ENCODE measurements at regions not wholly inside any gene's neighbourhood (a gene's known extent, or its start where the extent isn't known, plus 50 kb on each side); places are given as distances from the start of the nearest gene placed in this dataset.

DNA sequence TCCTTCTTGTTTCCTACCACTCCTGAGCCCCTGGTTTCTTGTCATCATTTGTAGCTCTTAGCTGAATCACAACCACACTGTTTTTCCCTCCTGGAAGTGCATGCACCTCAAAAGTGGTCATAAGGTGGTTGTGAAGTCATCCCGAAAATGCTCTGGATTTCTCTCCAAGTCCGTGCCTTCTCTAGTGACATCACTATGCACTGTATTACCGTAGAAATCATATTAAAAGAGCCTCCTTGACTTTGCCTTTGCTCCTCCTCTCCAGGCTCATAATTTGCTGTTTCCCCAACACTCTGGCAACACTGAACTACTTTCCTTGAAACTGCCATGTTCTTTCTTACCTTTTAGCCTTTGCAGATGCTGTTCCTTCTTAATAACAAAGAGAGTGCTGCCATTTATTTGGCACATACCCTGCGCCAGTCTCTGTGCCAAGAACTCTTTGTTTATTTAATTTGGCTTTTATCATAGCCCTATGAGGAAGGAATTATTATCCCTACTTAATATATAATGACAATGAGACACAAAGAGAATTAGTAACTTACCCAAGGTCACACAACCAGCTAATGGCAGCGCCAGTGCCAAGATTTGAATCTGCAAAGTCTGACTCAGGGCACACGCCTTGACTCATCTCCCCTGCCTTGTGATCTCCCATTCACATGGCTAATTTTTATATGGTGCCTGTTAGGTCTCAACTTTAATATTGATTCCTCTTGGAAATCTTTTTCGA, 115.4 kb downstream of the KIF4B start:
- H3K4me3 ChIP-seq (ENCODE audit: low read length) = no peak overlapping the region
- TF ChIP-seq, protein P1, sequence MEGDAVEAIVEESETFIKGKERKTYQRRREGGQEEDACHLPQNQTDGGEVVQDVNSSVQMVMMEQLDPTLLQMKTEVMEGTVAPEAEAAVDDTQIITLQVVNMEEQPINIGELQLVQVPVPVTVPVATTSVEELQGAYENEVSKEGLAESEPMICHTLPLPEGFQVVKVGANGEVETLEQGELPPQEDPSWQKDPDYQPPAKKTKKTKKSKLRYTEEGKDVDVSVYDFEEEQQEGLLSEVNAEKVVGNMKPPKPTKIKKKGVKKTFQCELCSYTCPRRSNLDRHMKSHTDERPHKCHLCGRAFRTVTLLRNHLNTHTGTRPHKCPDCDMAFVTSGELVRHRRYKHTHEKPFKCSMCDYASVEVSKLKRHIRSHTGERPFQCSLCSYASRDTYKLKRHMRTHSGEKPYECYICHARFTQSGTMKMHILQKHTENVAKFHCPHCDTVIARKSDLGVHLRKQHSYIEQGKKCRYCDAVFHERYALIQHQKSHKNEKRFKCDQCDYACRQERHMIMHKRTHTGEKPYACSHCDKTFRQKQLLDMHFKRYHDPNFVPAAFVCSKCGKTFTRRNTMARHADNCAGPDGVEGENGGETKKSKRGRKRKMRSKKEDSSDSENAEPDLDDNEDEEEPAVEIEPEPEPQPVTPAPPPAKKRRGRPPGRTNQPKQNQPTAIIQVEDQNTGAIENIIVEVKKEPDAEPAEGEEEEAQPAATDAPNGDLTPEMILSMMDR (conservative IDR thresholded peaks at IDR 0.05; ENCODE audit: low read depth, low read length) = no peak
- DNase-seq (ENCODE audit: low read depth) = no peak

DNA sequence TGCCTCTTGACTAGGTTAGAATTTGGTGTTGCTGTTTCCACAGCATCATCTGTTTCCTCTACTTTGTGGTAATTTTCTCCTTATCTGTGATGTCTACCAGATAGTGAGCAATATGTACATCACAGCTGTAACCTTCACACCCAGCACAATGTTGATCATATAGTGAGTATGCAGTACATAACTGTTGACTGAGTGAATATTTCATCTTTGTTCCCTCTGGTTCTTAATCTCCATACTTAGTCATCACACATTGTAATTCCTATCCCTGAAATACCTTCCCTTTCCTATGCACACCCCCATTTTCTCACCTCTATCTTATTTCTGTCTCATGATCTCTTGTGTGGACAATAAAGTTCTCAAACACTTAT, 115.9 kb downstream of the KIF4B start:
- H3K4me3 ChIP-seq (ENCODE audit: low read length) = no peak overlapping the region
- TF ChIP-seq, protein P1 (conservative IDR thresholded peaks at IDR 0.05; ENCODE audit: low read depth, low read length) = no peak
- DNase-seq (ENCODE audit: low read depth) = no peak

DNA sequence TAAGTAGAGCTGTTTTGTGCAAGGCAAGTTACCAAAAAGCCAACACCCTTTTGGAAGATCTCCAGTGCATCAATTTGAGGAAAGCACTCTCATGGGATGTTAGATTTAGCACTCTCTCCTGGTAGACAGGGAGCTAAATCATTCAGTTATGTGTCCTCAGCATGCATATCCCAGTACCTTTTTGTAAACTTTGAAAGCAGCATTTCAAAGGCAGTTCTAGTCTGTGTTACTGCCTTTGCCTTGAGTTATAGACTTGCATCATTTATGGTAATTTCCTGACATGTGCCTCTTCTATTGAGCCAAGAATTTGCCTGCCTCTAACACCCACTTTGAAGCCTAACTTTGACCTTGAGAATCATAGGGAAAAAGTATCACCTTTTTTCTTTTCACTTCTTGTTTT, 120.6 kb downstream of the KIF4B start:
- no peak overlapping the region for H3K4me3 ChIP-seq (ENCODE audit: low read length)
- DNase-seq (ENCODE audit: low read depth) = no peak
- TF ChIP-seq, protein P1 (conservative IDR thresholded peaks at IDR 0.05; ENCODE audit: low read depth, low read length) = no peak

DNA sequence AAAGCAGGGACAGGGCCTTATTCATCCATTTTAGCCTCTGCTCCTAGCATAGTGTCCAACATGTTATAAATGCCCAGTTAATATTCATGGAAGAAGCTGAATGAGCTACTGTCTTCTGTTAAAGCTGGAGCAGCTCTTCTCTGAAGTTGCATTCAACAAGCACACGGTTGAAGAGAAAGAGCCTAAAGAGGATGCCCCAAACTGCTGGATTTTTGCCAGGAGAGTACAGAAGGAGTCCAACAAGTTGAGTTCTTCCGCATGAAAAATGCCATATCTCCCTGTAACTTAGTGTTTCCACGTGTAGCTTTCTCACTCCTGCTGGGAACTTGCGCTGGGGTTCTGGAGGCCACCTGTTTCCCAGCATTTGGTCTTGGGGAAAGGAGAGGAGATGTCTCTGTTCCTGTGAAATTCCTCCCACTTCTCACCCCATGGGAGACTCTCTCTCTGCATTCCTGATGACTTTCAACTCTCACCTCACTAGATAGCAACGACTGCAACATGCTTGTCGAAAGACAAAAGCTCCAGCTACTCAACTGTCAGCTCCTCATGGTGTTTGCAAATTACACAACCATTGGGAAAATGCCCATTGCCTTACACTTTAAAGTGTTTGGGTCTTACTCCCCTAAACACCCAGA, 122.8 kb downstream of the KIF4B start:
- no peak for DNase-seq (ENCODE audit: low read depth)
- no peak overlapping the region for H3K4me3 ChIP-seq (ENCODE audit: low read length)
- TF ChIP-seq, protein P1 (conservative IDR thresholded peaks at IDR 0.05; ENCODE audit: low read depth, low read length) = no peak

DNA sequence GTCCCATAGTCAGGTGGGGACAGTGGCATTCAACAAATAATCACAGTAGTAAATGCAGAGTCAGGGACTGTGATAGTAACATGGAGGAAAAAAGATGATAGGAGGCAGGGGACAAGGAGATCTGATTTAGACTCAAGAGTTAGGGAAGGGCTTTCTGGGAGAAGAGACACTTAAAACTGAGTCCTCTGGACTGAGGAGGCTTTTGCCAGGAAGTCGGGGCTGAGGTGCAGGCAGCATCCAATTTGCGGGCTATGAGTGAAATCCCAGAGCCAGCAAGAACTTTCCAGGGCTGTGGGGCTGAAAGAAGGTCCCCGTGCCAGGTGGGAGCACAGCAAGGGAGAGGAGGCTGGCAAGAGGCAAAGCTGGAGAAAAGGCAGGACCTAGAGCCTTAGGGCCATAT, 124.1 kb downstream of the KIF4B start:
- TF ChIP-seq, protein P1 (conservative IDR thresholded peaks at IDR 0.05; ENCODE audit: low read depth, low read length) = no peak
- DNase-seq (ENCODE audit: low read depth) = no peak
- H3K4me3 ChIP-seq (ENCODE audit: low read length) = no peak overlapping the region

DNA sequence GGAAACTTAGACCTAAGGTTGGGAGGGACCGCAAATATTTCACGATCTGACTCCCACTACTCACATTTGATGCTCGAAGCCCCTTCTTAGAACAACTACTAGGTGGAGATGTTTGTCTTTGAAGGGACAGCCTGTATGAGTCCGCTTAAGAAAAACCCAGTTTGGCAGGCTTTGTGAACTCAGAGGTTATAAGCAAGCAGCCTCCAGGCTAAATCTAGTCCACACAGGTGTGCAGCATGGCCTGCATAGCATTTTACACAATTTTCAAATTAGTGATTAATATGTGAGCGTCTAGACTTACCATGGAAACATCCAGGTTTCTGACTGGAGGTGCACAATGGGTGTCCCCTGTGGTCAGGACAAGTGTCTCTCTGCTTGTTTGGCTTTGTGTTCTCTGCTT, 127.1 kb downstream of the KIF4B start:
- no peak for DNase-seq (ENCODE audit: low read depth)
- TF ChIP-seq, protein P1 (conservative IDR thresholded peaks at IDR 0.05; ENCODE audit: low read depth, low read length) = no peak
- H3K4me3 ChIP-seq (ENCODE audit: low read length) = no peak overlapping the region

DNA sequence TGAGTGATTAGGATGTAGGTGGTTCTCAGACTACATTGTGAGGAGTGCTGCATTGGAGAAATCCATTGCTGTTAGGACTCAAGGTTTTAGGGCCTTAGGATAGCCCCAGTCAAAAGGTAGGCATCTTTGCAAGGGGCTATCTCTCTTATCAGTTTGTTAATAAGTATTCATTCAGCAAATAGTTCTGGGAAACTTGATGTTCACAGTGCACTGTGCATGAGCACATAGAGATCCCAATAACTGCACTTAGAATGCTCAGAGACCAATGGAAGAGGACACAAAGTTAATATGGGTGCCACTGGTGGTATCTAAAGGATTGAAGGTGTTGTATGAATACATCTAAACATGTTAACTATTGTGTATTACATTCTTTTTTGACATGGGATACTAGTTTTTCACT, 131.4 kb downstream of the KIF4B start:
- no peak overlapping the region for H3K4me3 ChIP-seq (ENCODE audit: low read length)
- DNase-seq (ENCODE audit: low read depth) = no peak
- TF ChIP-seq, protein P1 (conservative IDR thresholded peaks at IDR 0.05; ENCODE audit: low read depth, low read length) = no peak

Data from retinal pigment epithelial cell (primary cell).